Activated gamma-delta T cell treated with Interleukin-2 at 50 U/mL for 16 hours (primary cell): ENCODE measurements at regions not wholly inside any gene's neighbourhood (a gene's known extent, or its start where the extent isn't known, plus 50 kb on each side); places are given as distances from the start of the nearest gene placed in this dataset.

Source experiments
- DNase-seq: peaks from one replicate; pipeline ENCODE4 v3.0.0-alpha.2; 2020

- DNase-seq: no peak
These were observed 349.4 kb downstream of the MID1IP1 start for GRCh38 chrX:39150621-39151020.

- peak; percentile 11 for DNase-seq
These were observed 350.9 kb downstream of the MID1IP1 start for GRCh38 chrX:39152106-39152649.

GRCh38 chrX:39156051-39156450, 354.8 kb downstream of the MID1IP1 start:
- no peak for DNase-seq

- DNase-seq: no peak
These were observed 355.7 kb downstream of the MID1IP1 start for GRCh38 chrX:39157006-39157405.

DNA sequence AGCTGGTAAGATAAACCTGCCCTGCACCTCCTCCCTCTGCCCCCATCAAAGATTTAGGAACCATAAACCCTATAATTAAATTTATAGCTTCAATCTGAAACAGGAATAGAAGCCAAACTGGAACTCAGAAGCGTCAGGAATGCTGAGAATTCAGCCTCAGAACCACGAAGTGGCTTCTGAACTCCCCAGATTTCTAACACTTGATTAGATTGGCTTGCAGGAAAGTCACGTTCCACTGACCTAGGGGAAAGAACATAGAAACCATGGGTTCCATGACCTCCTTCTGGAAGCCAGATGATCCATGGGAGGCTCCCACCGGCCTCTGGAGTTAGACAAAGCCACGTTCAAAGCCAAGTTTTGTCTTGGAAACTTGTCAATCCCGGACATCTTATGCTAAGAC, 356.5 kb downstream of the MID1IP1 start:
- no peak for DNase-seq

DNA sequence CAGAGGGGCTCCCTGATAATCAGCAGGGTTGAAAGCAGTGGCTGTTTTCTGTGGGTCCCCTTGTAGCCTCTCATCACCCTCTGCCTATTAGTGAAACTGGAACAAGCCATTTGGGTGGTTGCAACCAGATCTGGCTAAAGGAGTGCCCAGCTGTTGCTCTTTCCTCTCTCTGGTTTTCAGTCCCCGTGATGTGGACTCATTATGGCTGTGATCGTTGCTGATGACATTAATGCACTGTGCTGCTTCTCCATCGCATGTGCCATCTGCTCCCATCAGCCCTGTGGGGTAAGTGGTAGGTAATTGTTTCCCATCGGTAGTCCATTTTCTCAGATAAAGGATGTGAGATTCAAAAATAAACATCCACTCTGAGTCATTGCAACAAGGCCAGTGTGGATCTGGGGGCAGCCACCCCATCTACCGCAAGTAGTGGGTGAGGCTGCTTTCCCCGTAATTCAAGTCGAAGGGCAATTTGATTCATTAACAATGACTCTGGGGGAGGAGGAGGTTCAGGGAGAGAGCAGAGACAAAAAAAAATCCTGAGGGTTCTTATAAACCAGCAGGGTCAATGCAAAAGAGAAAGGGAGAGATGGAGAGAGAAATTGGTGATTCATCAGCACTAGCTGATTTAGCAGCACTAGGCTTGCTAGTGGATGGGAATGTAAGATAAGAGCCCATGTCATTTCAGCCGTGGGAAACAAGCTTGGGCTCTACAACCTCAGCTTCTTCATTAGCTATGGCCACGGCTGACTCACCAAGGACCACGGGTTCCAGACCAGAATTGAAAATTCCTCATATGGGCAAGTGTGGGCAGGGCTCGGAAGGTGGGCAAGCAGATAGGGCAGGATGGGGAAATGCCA, 357.8 kb downstream of the MID1IP1 start:
- no peak for DNase-seq

DNA sequence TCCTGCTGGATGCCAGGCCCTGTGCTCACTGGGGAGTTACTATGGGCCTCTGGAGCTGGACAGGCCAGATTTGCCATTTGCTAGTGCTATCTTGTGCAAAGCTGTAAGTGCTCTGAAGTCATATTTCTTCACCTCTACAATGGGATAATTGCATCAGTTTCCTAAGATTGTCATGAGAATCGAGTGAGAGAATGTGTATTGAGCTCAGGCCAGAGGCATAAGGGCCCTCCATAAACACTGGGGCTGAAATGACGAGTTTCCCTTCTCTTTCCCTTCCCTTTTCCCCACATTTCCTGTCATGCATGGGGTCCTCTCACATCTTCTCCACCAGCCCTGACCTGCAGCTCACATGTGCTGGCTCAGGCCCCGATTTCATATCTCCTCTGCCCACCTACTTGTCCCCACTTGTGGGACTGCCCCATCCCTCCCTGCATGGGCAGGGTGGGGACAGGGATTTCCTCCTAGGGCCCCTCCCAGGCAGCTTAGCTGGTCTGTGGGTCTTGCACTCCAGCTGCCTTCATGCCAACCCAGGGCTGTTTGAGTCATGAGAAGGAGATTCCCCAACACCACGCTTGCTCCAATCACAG, 358.8 kb downstream of the MID1IP1 start:
- DNase-seq: no peak

GRCh38 chrX:39161611-39162255, 360.5 kb downstream of the MID1IP1 start:
- no peak for DNase-seq

DNA sequence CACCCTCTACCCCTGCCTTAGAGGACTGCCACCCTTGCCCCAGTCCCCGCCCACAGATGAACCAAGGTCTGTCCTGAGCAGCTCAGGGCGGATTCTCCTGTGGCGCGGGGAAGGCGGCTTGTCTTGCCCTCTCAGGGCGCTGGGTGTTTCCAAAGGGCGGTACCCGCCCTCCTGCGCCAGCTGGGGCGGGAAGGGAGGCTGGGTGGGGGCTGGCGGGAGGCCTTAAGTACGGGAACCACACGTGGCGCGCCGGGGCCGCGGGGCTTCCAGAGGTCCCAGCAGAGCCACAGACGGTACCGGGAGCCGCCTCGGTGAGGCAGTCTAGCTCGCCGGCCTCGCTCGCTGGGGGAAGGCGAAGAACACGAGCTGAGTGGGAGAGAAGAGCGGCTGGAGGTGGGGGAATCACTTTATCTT, 361.1 kb downstream of the MID1IP1 start:
- DNase-seq: no peak

DNA sequence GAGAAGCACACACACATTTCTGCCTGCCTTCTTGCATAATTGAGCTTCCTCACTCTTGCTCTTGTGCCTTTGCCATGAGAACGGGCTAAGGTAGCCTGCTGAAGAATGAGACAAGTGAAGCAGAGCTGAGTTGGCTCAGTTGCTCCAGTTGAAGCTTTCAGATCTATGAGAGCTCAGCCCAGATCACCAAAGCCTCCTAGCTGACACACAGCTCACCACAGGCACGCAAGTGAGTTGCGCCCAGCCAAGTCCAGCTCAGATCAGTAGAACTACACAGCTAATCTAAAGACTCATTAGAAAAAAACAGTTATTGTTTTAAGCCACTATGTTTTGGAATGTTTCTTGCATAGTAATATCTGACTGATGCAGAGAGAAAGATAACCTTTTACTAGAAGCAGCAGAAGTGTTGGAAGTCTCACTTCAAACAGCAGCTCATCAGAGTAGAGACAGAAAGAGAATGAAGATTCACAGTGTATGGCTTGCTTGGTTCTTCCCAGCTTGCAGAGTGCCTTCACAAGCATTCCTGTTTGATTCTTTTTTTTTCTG, 362.4 kb downstream of the MID1IP1 start:
- no peak for DNase-seq

DNA sequence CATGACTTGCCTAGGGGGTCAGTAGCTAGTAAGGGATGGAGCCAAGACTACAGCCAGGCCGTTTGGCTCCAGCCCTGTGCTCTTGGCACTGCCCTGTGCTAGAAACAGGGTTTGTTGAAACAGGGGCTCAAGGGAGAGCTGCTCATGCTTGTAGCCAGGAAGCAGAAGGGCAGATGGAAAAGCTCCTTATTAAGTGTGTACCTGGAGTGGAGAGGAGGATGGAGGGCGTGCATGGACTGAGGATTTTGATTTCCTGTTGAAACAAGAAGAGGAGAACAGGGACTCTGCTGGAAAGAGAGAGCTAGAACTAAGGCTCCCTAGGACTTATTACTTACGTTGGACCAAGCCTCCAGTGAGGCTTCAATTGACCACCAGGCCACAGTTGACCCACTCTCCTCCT, 363.0 kb downstream of the MID1IP1 start:
- DNase-seq: no peak

GRCh38 chrX:39165185-39165584, 363.9 kb downstream of the MID1IP1 start:
- no peak for DNase-seq

DNA sequence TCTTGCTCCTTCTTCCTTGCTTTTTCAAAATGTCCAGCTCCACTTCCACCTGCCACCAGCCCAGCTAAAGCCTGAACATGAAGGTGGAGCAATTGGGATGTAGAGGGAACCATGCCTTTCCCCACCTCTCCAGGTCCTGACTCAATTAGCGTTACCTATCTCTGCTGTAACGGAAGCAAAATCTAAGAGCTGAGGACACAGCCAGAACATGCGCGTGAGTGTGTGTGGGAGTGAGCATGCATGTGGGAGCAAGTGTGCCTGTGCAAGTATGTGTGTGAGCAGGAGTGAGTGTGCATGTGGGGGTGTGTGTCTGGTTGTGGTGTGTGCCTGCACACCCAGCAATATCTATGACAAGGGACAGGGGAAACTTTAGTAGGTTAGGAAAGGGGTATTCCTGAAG, 364.5 kb downstream of the MID1IP1 start:
- no peak for DNase-seq

GRCh38 chrX:39167791-39168190, 366.5 kb downstream of the MID1IP1 start:
- DNase-seq: no peak

GRCh38 chrX:39168609-39169008, 367.4 kb downstream of the MID1IP1 start:
- DNase-seq: no peak

- DNase-seq: no peak
These were observed 368.7 kb downstream of the MID1IP1 start for GRCh38 chrX:39169976-39170375.

GRCh38 chrX:39170464-39170863, 369.2 kb downstream of the MID1IP1 start:
- no peak for DNase-seq

GRCh38 chrX:39171686-39172085, 370.4 kb downstream of the MID1IP1 start:
- DNase-seq: no peak

- no peak for DNase-seq
These were observed 373.0 kb downstream of the MID1IP1 start for GRCh38 chrX:39174241-39174771.

DNA sequence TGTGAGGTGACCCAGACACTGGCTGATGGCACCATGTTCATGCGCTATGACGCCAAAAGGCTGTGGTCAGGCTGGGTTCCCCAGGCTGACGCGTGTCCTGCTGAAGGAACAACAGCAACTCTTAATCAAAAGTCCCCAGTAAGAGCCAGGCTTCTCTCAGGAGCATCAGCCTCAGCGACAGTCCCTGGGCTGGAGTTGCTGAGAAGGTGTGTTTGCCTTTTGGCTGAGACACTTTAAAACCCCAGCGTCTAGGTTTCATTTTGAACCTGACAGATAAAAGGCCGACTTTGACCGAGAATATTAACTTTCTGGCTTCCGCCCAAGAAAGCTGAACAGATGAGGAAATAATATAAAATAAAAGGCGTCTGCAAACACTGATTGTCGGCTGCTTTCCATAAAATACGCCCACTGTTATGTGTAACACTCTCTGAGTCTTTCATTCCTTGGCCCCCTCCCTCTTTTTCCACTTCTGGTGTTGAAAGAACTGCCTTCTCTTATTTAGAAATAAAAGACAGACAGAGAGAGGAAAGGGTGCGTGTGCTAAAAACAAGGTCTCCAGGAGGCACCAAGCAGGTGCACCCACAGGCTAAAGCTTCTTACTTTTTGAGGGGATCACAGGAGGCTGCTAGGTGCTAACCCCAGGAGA, 373.6 kb downstream of the MID1IP1 start:
- DNase-seq: no peak

DNA sequence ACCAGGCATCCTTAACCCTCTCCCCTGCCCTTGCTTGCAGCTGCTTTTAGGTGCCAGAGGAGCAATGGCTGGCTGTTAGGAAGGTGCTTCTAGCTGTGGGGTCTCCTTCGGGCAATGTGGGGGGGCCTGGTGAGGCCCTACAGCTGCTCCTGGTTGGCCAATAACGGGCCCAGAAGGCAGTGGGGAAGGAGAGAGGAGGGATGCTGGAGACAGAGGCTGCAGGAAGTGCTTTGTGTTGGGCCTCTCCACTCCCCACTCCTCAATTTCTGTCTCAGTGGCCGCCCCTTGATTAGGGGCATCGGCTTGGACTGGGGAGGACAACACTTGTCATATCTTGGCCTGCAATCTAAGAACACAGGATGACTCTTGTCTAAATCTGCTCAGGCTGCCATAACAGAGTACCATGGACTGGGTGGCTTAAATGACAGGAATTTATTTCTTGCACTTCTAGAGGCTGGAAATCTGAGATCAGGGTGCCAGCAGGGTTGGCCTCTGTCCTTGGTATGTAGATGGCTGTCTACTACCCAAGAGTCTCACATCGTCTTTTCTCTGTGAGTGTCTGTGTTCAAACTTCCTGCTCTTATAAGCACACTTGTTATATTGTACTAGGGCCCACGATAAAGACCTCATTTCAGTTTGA, 374.3 kb downstream of the MID1IP1 start:
- no peak for DNase-seq

DNA sequence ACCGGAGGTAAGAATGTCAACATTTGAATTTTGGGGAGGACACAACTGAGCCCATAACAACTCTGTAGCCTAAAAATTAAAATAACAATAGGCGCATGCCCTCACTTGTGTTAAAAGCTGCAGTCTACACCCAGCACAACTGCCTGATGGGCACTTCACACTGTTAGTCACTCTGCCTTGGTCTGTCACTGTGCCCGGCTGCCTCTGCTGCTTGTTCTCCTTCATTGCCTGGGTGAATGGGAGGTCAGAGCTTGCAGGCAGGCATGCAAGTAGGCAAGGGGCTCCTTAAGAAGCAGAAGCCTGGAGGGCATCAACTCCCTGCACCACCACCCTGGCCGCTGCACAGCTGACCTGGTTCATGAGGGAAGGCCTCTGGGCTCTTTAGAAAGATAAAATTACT, 374.8 kb downstream of the MID1IP1 start:
- DNase-seq: no peak
